Thymus (tissue), 11 donors: ENCODE measurements at regions not wholly inside any gene's neighbourhood (a gene's known extent, or its start where the extent isn't known, plus 50 kb on each side); places are given as distances from the start of the nearest gene placed in this dataset.

ENCODE experiments used
- DNase-seq, 9 donors: peaks; one replicate each; pipeline ENCODE4 v3.0.0-alpha.2; 2013; ENCODE audit warnings: low spot score in 9 of 9, low read depth in 6 of 9, missing footprints in 1 of 9
- H3K27ac ChIP-seq, 2 donors: one replicate each; pipeline ENCODE4 v1.5.1; 2013; ENCODE audit warnings: control low read depth in 1 of 2, low read depth in 1 of 2, low read length in 1 of 2, mild to moderate bottlenecking in 1 of 2, moderate library complexity in 1 of 2
- H3K27me3 ChIP-seq, 2 donors: one replicate each; pipeline ENCODE4 v1.5.1; 2013; ENCODE audit warnings: low read length in 1 of 2; ENCODE audit not compliant: control insufficient read depth in 2 of 2, insufficient read depth in 1 of 2
- H3K36me3 ChIP-seq, 2 donors: one replicate each; pipeline ENCODE4 v1.5.1; 2013; ENCODE audit warnings: low read length in 1 of 2, mild to moderate bottlenecking in 1 of 2, moderate library complexity in 1 of 2; ENCODE audit not compliant: control insufficient read depth in 2 of 2, insufficient read depth in 2 of 2
- H3K4me1 ChIP-seq, 2 donors: one replicate each; pipeline ENCODE4 v1.5.1; 2013; ENCODE audit warnings: low read length in 2 of 2; ENCODE audit not compliant: control insufficient read depth in 2 of 2, insufficient read depth in 2 of 2
- H3K4me3 ChIP-seq, 2 donors: one replicate each; pipeline ENCODE4 v1.5.1; 2013; ENCODE audit warnings: low read length in 2 of 2, control low read depth in 1 of 2, mild to moderate bottlenecking in 1 of 2
- H3K9me3 ChIP-seq, 2 donors: one replicate each; pipeline ENCODE4 v1.5.1; 2013; ENCODE audit warnings: low read length in 1 of 2, mild to moderate bottlenecking in 1 of 2; ENCODE audit not compliant: control insufficient read depth in 2 of 2, insufficient read depth in 1 of 2
- WGBS: extraction: QIAGEN DNeasy Blood & Tissue Kit; methylation state at CpG from one replicate; pipeline ENCODE4 v1.1.7; 2013; 5-methylcytosine and 5-hydroxymethylcytosine counted together
- donor health status: healthy.

DNA sequence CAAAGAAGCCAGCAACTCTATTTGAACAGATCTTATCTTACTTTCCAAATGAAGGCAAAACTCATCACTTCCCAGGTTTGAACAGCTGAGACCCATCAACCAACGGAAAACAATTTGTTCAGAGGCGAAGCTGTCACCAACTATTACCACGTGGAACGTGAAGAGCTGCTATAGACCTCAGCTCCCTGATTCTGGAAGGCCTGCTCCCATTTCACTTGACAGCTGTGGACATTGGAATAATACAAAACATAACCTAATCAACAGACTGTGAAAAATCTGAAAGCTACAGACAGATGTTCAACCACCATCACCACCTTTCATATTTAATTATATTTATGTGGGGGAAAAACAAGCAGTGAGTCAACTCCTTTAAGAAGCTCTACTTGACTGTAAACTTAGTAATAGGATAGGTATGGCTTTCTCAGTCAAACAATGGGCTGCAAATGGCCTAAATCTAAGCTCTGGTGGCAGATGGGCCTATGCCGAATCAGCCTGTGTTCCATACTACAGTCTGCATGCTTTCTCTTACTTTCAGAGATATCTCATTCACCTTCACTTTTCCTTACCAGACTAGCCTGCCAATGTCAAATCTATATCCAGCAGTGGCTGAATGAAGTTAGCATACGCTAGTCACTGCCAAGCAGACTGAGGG, 896.4 kb downstream of the TDRD15 start:
- WGBS = 91% methylated on average over 6 of the region's 6 CpGs
- peaks cover 0 to 3% of the 10 kb centered on the region in 2 donors for H3K9me3 ChIP-seq

DNA sequence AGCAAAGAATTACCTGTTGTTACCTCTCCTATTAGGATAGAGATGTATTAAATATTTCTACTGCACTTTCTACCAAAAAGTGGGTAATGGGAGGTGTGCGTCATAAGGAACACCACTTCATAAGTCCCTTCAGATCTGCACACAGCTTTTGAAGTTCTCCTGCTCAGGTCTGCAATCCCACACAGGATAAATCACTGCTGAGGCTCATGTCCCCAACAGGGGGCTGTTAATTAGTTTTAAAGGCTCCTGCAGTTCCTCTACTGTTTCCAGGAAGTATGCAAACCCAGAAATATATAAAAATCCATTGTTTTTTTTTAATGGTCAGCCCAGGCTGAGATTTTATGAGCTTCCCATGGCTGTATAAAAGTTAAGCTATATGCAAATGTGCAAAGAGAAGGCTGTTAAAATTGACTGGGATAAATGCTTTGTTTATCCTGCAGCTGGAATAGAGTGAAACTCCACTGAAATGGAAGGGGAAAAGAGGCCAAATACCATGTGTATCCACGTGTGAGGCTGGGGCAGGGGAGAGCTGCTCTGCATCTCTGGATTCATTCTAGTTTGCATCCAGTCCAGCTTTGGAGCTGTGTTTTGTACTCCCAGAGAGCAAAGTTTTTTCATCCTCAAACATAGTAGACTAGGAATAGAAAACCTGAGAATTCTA, 903.7 kb downstream of the TDRD15 start:
- Histone ChIP-seq H3K36me3 (no peaks in the 10 kb centered on the region), H3K4me3 (no peak overlapping the region), H3K4me1 (no peaks in the 10 kb centered on the region), H3K27me3 (no peaks in the 10 kb centered on the region), H3K9me3 (peaks cover 0 to 3% of the 10 kb centered on the region in 2 donors), H3K27ac (no peak overlapping the region)
- DNase-seq = no peak
- 70% methylated on average over 2 of the region's 2 CpGs for WGBS

More for the DNA sequence above, 896.4 kb downstream of the TDRD15 start:
- Histone ChIP-seq H3K4me3 (no peak overlapping the region), H3K27me3 (no peaks in the 10 kb centered on the region), H3K36me3 (no peaks in the 10 kb centered on the region), H3K4me1 (no peaks in the 10 kb centered on the region), H3K27ac (no peak overlapping the region)
- DNase-seq = no peak

DNA sequence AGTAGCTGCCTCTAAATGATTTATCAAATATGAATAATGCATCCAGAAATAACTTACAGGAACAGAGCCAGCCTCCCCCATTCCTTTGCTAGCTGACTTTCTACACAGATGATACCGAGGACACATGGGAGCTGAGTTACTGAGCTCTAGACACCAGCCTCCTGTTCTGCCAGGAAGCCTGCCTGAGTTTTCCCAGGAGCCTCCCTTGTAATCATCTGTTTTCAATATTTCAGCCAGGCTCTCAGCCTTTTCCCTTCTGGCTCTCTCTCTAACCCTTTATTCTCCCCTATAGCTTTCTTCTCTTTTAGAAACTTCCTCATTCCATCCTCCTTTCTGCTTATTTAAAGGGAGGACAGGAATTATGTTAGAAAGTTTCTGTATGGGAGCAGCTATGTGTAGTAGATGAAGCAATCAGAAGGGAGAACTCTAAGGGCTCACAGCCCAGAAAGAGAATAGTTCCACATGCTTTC, 911.6 kb downstream of the TDRD15 start:
- H3K4me1 ChIP-seq = no peaks in the 10 kb centered on the region
- no peak overlapping the region for H3K27ac ChIP-seq
- DNase-seq = no peak
- H3K27me3 ChIP-seq = no peaks in the 10 kb centered on the region
- H3K4me3 ChIP-seq = no peak overlapping the region
- H3K36me3 ChIP-seq = no peaks in the 10 kb centered on the region
- WGBS = 91% methylated on average over 1 of the region's 1 CpG
- H3K9me3 ChIP-seq = no peaks in the 10 kb centered on the region

DNA sequence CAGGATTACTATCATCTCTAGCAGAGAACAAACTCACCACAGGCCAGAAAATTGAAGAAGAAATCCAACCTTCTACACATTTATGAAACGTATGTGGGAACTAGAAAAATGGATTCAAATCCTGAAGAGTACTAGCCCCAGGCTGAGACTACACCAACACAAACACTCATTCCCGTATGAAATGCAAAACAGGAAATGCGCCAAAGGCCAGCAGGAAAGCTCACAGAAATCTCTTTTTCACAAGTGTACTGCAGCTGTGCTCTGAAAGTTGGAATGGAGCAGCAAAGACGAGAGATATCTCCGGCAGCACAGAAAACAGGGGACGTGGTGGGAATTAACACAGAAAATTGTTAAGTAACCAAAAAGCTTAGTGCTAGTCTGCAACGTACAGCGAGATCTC, 913.5 kb downstream of the TDRD15 start:
- Histone ChIP-seq H3K27ac (no peak overlapping the region), H3K9me3 (no peaks in the 10 kb centered on the region), H3K4me1 (no peaks in the 10 kb centered on the region), H3K36me3 (no peaks in the 10 kb centered on the region), H3K4me3 (no peak overlapping the region), H3K27me3 (no peaks in the 10 kb centered on the region)
- no peak for DNase-seq
- 76% methylated on average over 8 of the region's 8 CpGs for WGBS

DNA sequence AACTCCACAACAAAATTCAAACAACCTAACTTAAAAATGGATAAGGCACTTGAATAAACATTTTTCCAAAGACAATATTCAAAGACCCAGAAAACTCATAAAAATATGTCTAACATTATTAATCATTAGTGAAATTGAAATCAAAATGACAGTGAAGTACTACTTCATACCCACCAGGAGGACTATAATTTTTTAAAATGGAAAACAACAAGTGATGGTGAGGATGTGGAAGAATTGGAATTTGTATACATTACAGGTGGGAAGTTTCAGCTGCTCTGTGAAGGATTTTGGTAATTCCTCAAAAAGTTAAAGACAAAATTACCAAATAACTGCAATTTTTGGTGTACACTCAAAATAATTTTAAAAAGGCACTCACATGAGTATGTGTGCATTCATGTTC, 920.0 kb downstream of the TDRD15 start:
- DNase-seq = no peak
- Histone ChIP-seq H3K27me3 (no peaks in the 10 kb centered on the region), H3K36me3 (no peaks in the 10 kb centered on the region), H3K4me3 (no peak overlapping the region), H3K9me3 (peaks cover 0 to 2% of the 10 kb centered on the region in 2 donors), H3K4me1 (no peaks in the 10 kb centered on the region), H3K27ac (no peak overlapping the region)

DNA sequence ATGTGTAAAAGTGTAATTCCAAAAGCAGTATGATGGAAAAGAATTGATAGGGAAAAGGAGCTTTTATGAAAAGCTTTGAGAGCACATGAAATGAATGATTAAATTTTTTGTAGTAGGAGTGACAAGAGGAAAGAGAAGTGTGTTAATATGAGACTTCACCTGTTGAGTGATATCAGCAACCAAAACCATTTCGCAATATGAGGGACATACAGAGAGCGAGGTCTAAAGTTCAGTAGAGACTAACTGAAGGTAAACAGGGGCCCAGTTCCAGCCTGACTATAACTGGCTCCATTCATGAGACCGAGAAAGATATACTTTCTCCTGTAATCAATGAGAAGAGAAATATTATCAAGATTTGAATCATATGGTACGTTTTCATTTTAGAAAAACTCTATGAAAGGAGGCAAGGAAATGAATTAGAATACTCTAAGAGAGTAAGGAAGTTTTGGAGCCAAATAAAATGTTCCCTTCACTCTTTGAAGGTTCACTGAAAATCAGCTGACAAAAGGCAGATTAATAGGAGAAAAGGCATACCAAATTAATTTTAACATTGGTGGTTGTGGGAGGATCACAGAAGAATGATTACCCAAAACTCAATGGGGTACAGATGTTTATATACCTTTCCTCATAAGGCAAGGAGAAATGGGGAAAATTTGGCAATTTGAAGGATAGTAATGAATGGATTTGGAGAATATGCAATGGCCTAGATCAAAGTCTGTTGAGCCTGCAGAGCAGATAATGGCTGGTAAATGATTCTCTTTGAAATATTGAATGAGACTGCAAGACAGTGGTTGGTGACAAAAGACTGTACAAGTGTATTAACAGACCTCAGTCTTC, 932.2 kb downstream of the TDRD15 start:
- Histone ChIP-seq H3K4me1 (no peaks in the 10 kb centered on the region), H3K9me3 (no peaks in the 10 kb centered on the region), H3K27ac (no peak overlapping the region), H3K4me3 (no peak overlapping the region), H3K27me3 (no peaks in the 10 kb centered on the region), H3K36me3 (no peaks in the 10 kb centered on the region)
- 94% methylated on average over 4 of the region's 4 CpGs for WGBS
- no peak for DNase-seq

DNA sequence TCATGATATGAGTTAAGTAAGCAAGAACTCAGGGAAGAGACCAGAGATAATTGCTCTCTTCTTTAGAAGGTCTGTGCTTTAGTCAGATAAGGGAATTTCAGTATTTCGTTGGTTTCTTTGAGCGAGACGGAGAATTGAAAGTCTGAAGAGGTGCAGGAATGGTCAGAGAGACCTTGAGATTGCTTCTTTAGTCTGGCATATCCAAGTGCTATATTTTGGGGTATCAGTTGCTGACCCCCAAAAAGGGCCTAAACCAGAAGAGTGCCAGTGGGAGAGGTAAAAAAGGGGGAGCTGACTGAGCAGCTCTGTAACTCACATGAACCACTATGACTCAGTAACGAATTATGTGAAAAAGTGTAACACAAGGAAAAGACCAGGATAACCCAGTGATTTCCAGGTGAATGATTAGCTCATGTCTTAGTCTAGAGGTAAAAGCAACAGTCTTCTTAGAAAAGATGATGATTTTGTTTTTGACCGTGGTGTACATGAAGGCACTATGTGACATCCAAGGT, 932.9 kb downstream of the TDRD15 start:
- Histone ChIP-seq H3K27me3 (no peaks in the 10 kb centered on the region), H3K27ac (no peak overlapping the region), H3K4me1 (no peaks in the 10 kb centered on the region), H3K36me3 (no peaks in the 10 kb centered on the region), H3K9me3 (no peaks in the 10 kb centered on the region), H3K4me3 (no peak overlapping the region)
- no peak for DNase-seq
- WGBS = 95% methylated on average over 5 of the region's 5 CpGs

DNA sequence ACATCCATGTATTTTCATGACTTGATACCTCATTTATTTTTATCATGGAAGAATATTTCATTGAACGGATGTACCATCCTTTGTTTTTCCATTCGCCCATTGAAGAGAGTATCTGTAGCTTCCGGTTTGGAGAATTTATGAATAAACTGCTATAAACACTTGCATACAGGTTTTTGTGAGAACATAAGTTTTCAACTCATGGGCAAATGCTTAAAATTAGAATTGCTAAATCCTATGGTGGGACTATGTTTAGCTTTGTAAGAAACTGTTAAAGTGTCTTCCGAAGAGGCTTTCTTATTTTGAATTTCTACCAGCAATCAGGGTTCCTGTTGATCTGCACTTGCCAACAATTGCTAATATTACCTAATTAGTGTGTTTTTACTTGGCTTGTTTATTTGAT, 938.9 kb downstream of the TDRD15 start:
- Histone ChIP-seq H3K27ac (no peak overlapping the region), H3K27me3 (no peaks in the 10 kb centered on the region), H3K9me3 (no peaks in the 10 kb centered on the region), H3K4me3 (no peak overlapping the region), H3K36me3 (no peaks in the 10 kb centered on the region), H3K4me1 (no peaks in the 10 kb centered on the region)
- 95% methylated on average over 4 of the region's 4 CpGs for whole genome bisulfite sequencing
- DNase-seq = no peak

DNA sequence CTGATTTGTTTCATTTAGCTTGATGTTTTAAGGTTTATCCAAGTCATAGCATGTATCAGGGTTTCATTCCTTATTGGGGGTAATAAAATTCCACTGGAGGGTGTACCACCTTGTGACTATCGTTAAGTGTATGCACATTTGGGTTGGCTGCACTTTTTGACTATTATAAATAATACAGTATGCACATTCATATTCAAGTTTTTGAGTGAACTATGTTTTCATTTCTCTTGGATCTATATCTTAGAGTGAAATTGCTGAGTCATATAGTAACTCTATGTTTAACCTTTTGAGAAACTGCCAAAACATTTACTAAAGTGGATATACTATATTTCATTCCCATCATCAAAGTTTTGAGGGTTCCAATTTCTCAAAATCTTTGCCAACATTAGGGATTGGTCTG, 952.7 kb downstream of the TDRD15 start:
- no peak overlapping the region for H3K27ac ChIP-seq
- no peak overlapping the region for H3K4me3 ChIP-seq
- H3K27me3 ChIP-seq = no peaks in the 10 kb centered on the region
- DNase-seq = no peak
- 43% methylated on average over 1 of the region's 1 CpG for WGBS
- no peaks in the 10 kb centered on the region for H3K36me3 ChIP-seq
- no peaks in the 10 kb centered on the region for H3K4me1 ChIP-seq
- H3K9me3 ChIP-seq = peaks cover 0 to 4% of the 10 kb centered on the region in 2 donors
